DND-41 (cell line): ENCODE measurements at regions not wholly inside any gene's neighbourhood (a gene's known extent, or its start where the extent isn't known, plus 50 kb on each side); places are given as distances from the start of the nearest gene placed in this dataset.

Experiments
- CTCF ChIP-seq: IDR thresholded peaks from 2 replicates; pipeline ENCODE4 v1.5.1; 2012; ENCODE audit warnings: borderline replicate concordance, low read length, moderate library complexity, mild to moderate bottlenecking; ENCODE audit not compliant: poor library complexity, severe bottlenecking; ENCODE audit errors: extremely low read depth
- EZH2 ChIP-seq: IDR thresholded peaks from 3 replicates; pipeline ENCODE4 v1.6.1; 2012; ENCODE audit warnings: borderline replicate concordance, low read depth, mild to moderate bottlenecking, moderate library complexity, low read length, inconsistent platforms; ENCODE audit not compliant: severe bottlenecking

- TF ChIP-seq EZH2: no peak
- no peak for TF ChIP-seq CTCF
Measured at GRCh38 chr7:138170298-138170697, 94.0 kb downstream of the AKR1D1 start.
